GM13976 (cell line): ENCODE measurements at regions not wholly inside any gene's neighbourhood (a gene's known extent, or its start where the extent isn't known, plus 50 kb on each side); places are given as distances from the start of the nearest gene placed in this dataset.
"Not testable (repeated sequence)": the region's sequence is repeated elsewhere in the genome, so short reads cannot be mapped to it uniquely, and the experiment has no call there.

Source experiments
- DNase-seq: peaks from one replicate; pipeline ENCODE4 v3.0.0; 2012; ENCODE audit warnings: low spot score
- CTCF ChIP-seq: IDR thresholded peaks from 2 replicates; pipeline ENCODE4 v1.5.1; 2012; ENCODE audit warnings: borderline replicate concordance, mild to moderate bottlenecking; ENCODE audit not compliant: insufficient read depth; ENCODE audit errors: extremely low read depth, missing control alignments, control extremely low read depth
- in situ Hi-C: fragments of 300-500 bp; cut with MboI; formaldehyde crosslinking; loops from one replicate; pipeline ENCODE4 v1.12.0; 2022; ENCODE audit warnings: low sequenced_read_pairs, mixed read lengths, inconsistent platforms; ENCODE audit not compliant: unreplicated experiment

- TF ChIP-seq CTCF, result no peak
- no peak for DNase-seq
- in situ Hi-C loops, result no loop called here
Observed at GRCh38 chr10:25818751-25819150, 115.3 kb upstream of the MYO3A start.

GRCh38 chr10:25820472-25820871 lies 113.6 kb upstream of the MYO3A start:
- in situ Hi-C loops, result no loop called here
- TF ChIP-seq CTCF, result no peak
- DNase-seq, result no peak

- in situ Hi-C loops, result no loop called here
- DNase-seq, result no peak
- TF ChIP-seq CTCF, result no peak
Observed at GRCh38 chr10:25820874-25821273, 113.2 kb upstream of the MYO3A start.

GRCh38 chr10:25824050-25824449 lies 110.0 kb upstream of the MYO3A start:
- DNase-seq, result no peak
- in situ Hi-C loops, result no loop called here
- TF ChIP-seq CTCF, result no peak

- TF ChIP-seq CTCF, result no peak
Observed at GRCh38 chr10:25828475-25828874, 105.6 kb upstream of the MYO3A start.

GRCh38 chr10:25831080-25831479 lies 102.9 kb upstream of the MYO3A start:
- in situ Hi-C loops, result no loop called here
- TF ChIP-seq CTCF, result no peak
- no peak for DNase-seq

More at GRCh38 chr10:25828475-25828874, 105.6 kb upstream of the MYO3A start:
- in situ Hi-C loops, result no loop called here
- no peak for DNase-seq

GRCh38 chr10:25839683-25840082 lies 94.3 kb upstream of the MYO3A start:
- in situ Hi-C loops, result no loop called here
- TF ChIP-seq CTCF, result no peak
- no peak for DNase-seq

GRCh38 chr10:25840875-25841274 lies 93.2 kb upstream of the MYO3A start:
- in situ Hi-C loops, DNase-seq: not testable (repeated sequence)
